Loucy (cell line): ENCODE measurements at regions not wholly inside any gene's neighbourhood (a gene's known extent, or its start where the extent isn't known, plus 50 kb on each side); places are given as distances from the start of the nearest gene placed in this dataset.

Source experiments
- H2AFZ ChIP-seq: fragments of 200-600 bp; sonication (generic); 2 replicates; pipeline ENCODE4 v1.6.0; 2016; ENCODE audit warnings: antibody characterized with exemption, mild to moderate bottlenecking, low read length, moderate library complexity
- H3F3A ChIP-seq: fragments of 200-600 bp; 2 replicates; pipeline ENCODE4 v1.6.0; 2016; ENCODE audit warnings: antibody characterized with exemption, low read depth, mild to moderate bottlenecking
- H3K27me3 ChIP-seq: fragments of 200-600 bp; sonication (generic); 2 replicates; pipeline ENCODE4 v1.6.1; 2014; ENCODE audit warnings: low read length, mild to moderate bottlenecking; ENCODE audit not compliant: insufficient read depth, poor library complexity, severe bottlenecking
- H3K36me3 ChIP-seq: fragments of 200-600 bp; sonication (generic); 2 replicates; pipeline ENCODE4 v1.6.1; 2016; ENCODE audit warnings: low read length; ENCODE audit not compliant: insufficient read depth
- H3K4me1 ChIP-seq: fragments of 200-600 bp; sonication (generic); 2 replicates; pipeline ENCODE4 v1.5.1; 2014; ENCODE audit warnings: low read length, mild to moderate bottlenecking; ENCODE audit not compliant: insufficient read depth, poor library complexity, severe bottlenecking
- H3K4me2 ChIP-seq: fragments of 200-600 bp; sonication (generic); 2 replicates; pipeline ENCODE4 v1.6.0; 2014; ENCODE audit warnings: antibody characterized with exemption, low read length, low read depth, mild to moderate bottlenecking; ENCODE audit not compliant: poor library complexity, severe bottlenecking
- H3K4me3 ChIP-seq: fragments of 200-600 bp; sonication (generic); 2 replicates; pipeline ENCODE4 v1.5.1; 2014; ENCODE audit warnings: low read length, mild to moderate bottlenecking, mixed read lengths; ENCODE audit not compliant: poor library complexity, severe bottlenecking
- H3K79me2 ChIP-seq: fragments of 200-600 bp; sonication (generic); 2 replicates; pipeline ENCODE4 v1.6.1; 2014; ENCODE audit warnings: low read length; ENCODE audit not compliant: insufficient read depth
- H3K9ac ChIP-seq: fragments of 200-600 bp; sonication (generic); 2 replicates; pipeline ENCODE4 v1.6.0; 2014; ENCODE audit warnings: mild to moderate bottlenecking, low read depth, low read length, moderate library complexity; ENCODE audit not compliant: poor library complexity, severe bottlenecking
- H3K9me2 ChIP-seq: fragments of 200-600 bp; sonication (generic); replicated peaks from 2 replicates; pipeline ENCODE4 v1.6.1; 2016; ENCODE audit warnings: low read depth, low read length, mixed read lengths
- H3K9me3 ChIP-seq: fragments of 200-600 bp; sonication (generic); 2 replicates; pipeline ENCODE4 v1.6.1; 2014; ENCODE audit warnings: mild to moderate bottlenecking, antibody characterized with exemption, low read length, low read depth; ENCODE audit not compliant: insufficient read depth
- H4K20me1 ChIP-seq: fragments of 200-600 bp; sonication (generic); 2 replicates; pipeline ENCODE4 v1.6.0; 2014; ENCODE audit warnings: antibody characterized with exemption, low read length, mild to moderate bottlenecking; ENCODE audit not compliant: insufficient read depth, poor library complexity, severe bottlenecking
- CTCF ChIP-seq: fragments of 200-600 bp; sonication (generic); conservative IDR thresholded peaks from 2 replicates; pipeline ENCODE4 v1.5.1; 2014; ENCODE audit warnings: mild to moderate bottlenecking, antibody characterized with exemption, low read length
- EZH2phosphoT487 ChIP-seq: fragments of 200-600 bp; IDR thresholded peaks from 2 replicates; pipeline ENCODE4 v1.6.1; 2018; ENCODE audit warnings: antibody characterized with exemption, mild to moderate bottlenecking, moderate library complexity, borderline replicate concordance

GRCh38 chr3:181512787-181513186 lies 198.9 kb upstream of the SOX2 start:
- H3F3A ChIP-seq: no peaks in the 10 kb centered on the region
- no peak overlapping the region for H3K9ac ChIP-seq
- no peak overlapping the region for H3K4me3 ChIP-seq
- no peak overlapping the region for H3K4me2 ChIP-seq
- H3K9me3 ChIP-seq: no peaks in the 10 kb centered on the region; the same call in 1 of the 2 replicates
- H2AFZ ChIP-seq: no peak overlapping the region
- H3K36me3 ChIP-seq: no peaks in the 10 kb centered on the region
- H3K27me3 ChIP-seq: no peaks in the 10 kb centered on the region
- H3K79me2 ChIP-seq: no peaks in the 10 kb centered on the region
- H3K4me1 ChIP-seq: no peaks in the 10 kb centered on the region
- no peak for TF ChIP-seq EZH2phosphoT487
- no peak for TF ChIP-seq CTCF
- H4K20me1 ChIP-seq: no peaks in the 10 kb centered on the region
- no peaks in the 10 kb centered on the region for H3K9me2 ChIP-seq

- H2AFZ ChIP-seq: no peak overlapping the region
- H3F3A ChIP-seq: no peaks in the 10 kb centered on the region
- H3K4me3 ChIP-seq: no peak overlapping the region
- H3K36me3 ChIP-seq: no peaks in the 10 kb centered on the region
- no peaks in the 10 kb centered on the region for H3K9me2 ChIP-seq
- no peaks in the 10 kb centered on the region for H3K4me1 ChIP-seq
- H3K4me2 ChIP-seq: no peak overlapping the region
- H4K20me1 ChIP-seq: no peaks in the 10 kb centered on the region
- no peak for TF ChIP-seq EZH2phosphoT487
- no peak for TF ChIP-seq CTCF
- H3K79me2 ChIP-seq: no peaks in the 10 kb centered on the region
- H3K27me3 ChIP-seq: no peaks in the 10 kb centered on the region
- no peaks in the 10 kb centered on the region; the same call in 1 of the 2 replicates for H3K9me3 ChIP-seq
- H3K9ac ChIP-seq: no peak overlapping the region
Observed at GRCh38 chr3:181510500-181510899, 201.2 kb upstream of the SOX2 start.

GRCh38 chr3:181497358-181497757 lies 214.4 kb upstream of the SOX2 start:
- Histone ChIP-seq H3K4me1 (no peaks in the 10 kb centered on the region), H3K27me3 (no peaks in the 10 kb centered on the region), H3K4me2 (no peak overlapping the region), H2AFZ (no peak overlapping the region), H3K9me3 (no peaks in the 10 kb centered on the region), H3K4me3 (no peak overlapping the region), H3F3A (no peaks in the 10 kb centered on the region), H3K79me2 (no peaks in the 10 kb centered on the region), H3K9me2 (no peaks in the 10 kb centered on the region), H3K36me3 (no peaks in the 10 kb centered on the region), H4K20me1 (no peaks in the 10 kb centered on the region), H3K9ac (no peak overlapping the region)
- TF ChIP-seq EZH2phosphoT487 (no peak), CTCF (no peak)
